Nephron progenitor cell (in vitro differentiated cells): ENCODE measurements at regions not wholly inside any gene's neighbourhood (a gene's known extent, or its start where the extent isn't known, plus 50 kb on each side); places are given as distances from the start of the nearest gene placed in this dataset.

ENCODE experiments used
- DNase-seq: peaks from one replicate; pipeline ENCODE4 v3.0.0; 2021
- H3K27ac Mint-ChIP-seq: 2 replicates; pipeline ENCODE4 v1.8.0; 2021; ENCODE audit warnings: mild to moderate bottlenecking, moderate library complexity, mixed read lengths
- H3K27me3 Mint-ChIP-seq: 2 replicates; pipeline ENCODE4 v1.8.0; 2021; ENCODE audit warnings: mild to moderate bottlenecking, low read depth, mixed read lengths; ENCODE audit not compliant: poor library complexity
- H3K36me3 Mint-ChIP-seq: 2 replicates; pipeline ENCODE4 v1.8.0; 2021; ENCODE audit warnings: low read depth, mixed read lengths
- H3K4me1 Mint-ChIP-seq: 2 replicates; pipeline ENCODE4 v1.8.0; 2021; ENCODE audit warnings: mixed read lengths
- H3K4me3 Mint-ChIP-seq: 2 replicates; pipeline ENCODE4 v1.8.0; 2021; ENCODE audit warnings: mild to moderate bottlenecking, moderate library complexity, mixed read lengths
- H3K9me3 Mint-ChIP-seq: 2 replicates; pipeline ENCODE4 v1.8.0; 2021; ENCODE audit warnings: mild to moderate bottlenecking, moderate library complexity, mixed read lengths
- TF ChIP-seq, protein P1 (sequence below): fragments of 200-600 bp; sonication (generic); IDR thresholded peaks from 2 replicates; pipeline ENCODE4 v1.5.0; 2021; ENCODE audit warnings: antibody characterized with exemption

GRCh38 chr18:6616981-6617380 lies 112.5 kb upstream of the ARHGAP28 start:
- peaks cover 47% of the 10 kb centered on the region for H3K9me3 Mint-ChIP-seq
- H3K36me3 Mint-ChIP-seq: peaks cover 15% of the 10 kb centered on the region
- TF ChIP-seq, protein P1, sequence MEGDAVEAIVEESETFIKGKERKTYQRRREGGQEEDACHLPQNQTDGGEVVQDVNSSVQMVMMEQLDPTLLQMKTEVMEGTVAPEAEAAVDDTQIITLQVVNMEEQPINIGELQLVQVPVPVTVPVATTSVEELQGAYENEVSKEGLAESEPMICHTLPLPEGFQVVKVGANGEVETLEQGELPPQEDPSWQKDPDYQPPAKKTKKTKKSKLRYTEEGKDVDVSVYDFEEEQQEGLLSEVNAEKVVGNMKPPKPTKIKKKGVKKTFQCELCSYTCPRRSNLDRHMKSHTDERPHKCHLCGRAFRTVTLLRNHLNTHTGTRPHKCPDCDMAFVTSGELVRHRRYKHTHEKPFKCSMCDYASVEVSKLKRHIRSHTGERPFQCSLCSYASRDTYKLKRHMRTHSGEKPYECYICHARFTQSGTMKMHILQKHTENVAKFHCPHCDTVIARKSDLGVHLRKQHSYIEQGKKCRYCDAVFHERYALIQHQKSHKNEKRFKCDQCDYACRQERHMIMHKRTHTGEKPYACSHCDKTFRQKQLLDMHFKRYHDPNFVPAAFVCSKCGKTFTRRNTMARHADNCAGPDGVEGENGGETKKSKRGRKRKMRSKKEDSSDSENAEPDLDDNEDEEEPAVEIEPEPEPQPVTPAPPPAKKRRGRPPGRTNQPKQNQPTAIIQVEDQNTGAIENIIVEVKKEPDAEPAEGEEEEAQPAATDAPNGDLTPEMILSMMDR: no peak
- no peak overlapping the region for H3K27ac Mint-ChIP-seq
- H3K4me3 Mint-ChIP-seq: no peak overlapping the region
- H3K27me3 Mint-ChIP-seq: peaks cover 4% of the 10 kb centered on the region
- peaks cover 17% of the 10 kb centered on the region for H3K4me1 Mint-ChIP-seq
- DNase-seq: no peak

DNA sequence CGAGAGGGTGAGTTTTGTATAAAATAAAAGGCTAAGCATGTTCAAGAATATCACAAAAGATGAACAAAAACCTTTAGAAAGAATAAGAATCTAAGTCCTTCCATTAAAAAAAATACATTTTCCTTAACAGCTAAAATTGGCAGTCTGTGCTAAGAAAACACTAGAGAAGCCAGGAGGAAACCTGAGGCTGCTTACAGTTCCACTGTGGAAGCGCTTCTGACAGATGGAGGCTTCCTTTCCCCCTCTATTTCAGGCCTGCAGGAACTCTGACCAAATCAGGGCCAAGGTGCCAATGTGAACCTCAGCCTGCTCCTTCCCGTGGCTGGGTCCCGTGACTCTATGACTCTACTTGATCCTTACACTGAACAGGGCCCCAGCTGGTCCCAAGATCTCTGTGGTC lies 108.1 kb upstream of the ARHGAP28 start:
- Mint-ChIP-seq H3K27ac (no peak overlapping the region), H3K36me3 (no peaks in the 10 kb centered on the region), H3K4me1 (peaks cover 11% of the 10 kb centered on the region), H3K9me3 (peaks cover 14% of the 10 kb centered on the region), H3K4me3 (no peak overlapping the region), H3K27me3 (no peaks in the 10 kb centered on the region)
- DNase-seq: no peak
- TF ChIP-seq, protein P1: no peak

- DNase-seq: no peak
- H3K27ac Mint-ChIP-seq: no peak overlapping the region
- no peak overlapping the region for H3K4me3 Mint-ChIP-seq
- no peaks in the 10 kb centered on the region for H3K27me3 Mint-ChIP-seq
- peaks cover 28% of the 10 kb centered on the region for H3K4me1 Mint-ChIP-seq
- peaks cover 9% of the 10 kb centered on the region for H3K9me3 Mint-ChIP-seq
- H3K36me3 Mint-ChIP-seq: no peaks in the 10 kb centered on the region
- TF ChIP-seq, protein P1: no peak
These were observed 106.2 kb upstream of the ARHGAP28 start for GRCh38 chr18:6623278-6623677.

DNA sequence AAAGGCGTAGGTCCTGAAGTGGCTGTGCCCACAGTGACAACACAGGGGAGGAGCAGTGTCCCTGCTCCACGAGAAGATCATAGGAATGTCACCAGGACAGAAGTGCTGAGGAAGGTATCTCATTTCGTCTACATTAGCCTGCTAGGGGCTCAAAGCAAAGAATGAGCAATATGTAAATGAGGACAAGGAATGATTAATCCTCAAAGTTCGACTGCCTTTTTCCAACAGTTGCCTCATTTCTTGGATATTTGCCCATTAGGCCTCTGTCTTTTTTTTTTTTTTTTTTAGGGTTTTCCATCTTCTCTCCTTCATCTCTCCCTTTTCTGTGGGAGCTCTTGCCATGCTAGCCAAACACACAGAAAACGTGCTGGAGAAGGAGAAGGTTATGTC lies 105.2 kb upstream of the ARHGAP28 start:
- Mint-ChIP-seq H3K27me3 (no peaks in the 10 kb centered on the region), H3K9me3 (no peaks in the 10 kb centered on the region), H3K36me3 (no peaks in the 10 kb centered on the region), H3K27ac (no peak overlapping the region), H3K4me3 (no peak overlapping the region), H3K4me1 (peaks cover 33% of the 10 kb centered on the region)
- TF ChIP-seq, protein P1: no peak
- DNase-seq: no peak

DNA sequence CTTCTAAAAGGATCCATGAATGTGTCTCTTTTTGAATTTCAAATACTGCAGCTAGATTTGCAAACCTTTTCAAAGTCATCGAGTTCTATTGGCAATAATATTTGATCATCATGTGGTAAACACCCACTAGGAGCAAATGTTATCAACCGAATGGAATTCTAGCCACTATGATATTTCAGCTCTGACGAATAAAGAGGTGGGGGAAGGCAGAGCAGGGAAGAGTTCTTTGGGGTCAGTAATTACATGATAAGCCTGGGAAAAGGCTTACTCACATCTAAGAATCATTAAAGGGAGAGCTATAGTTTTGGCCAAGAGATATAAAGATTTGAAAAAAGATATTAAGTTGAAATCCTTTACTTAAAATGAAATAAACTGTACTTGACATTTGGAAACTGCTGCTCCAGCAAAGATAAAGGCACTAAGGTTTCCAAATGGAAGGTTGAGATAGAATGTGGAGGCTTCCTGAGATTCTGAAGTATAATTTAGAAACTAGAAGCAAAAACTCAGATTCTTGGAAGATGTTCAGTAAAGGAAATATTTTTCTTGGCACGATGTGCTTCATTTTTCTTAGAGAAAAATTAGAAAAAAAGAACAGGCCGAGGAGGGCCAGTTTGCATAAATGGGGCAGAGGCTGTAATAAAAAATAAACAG lies 104.7 kb upstream of the ARHGAP28 start:
- H3K27ac Mint-ChIP-seq: no peak overlapping the region
- no peak for DNase-seq
- H3K9me3 Mint-ChIP-seq: no peaks in the 10 kb centered on the region
- no peaks in the 10 kb centered on the region for H3K27me3 Mint-ChIP-seq
- H3K4me1 Mint-ChIP-seq: peaks cover 33% of the 10 kb centered on the region
- TF ChIP-seq, protein P1: no peak
- no peak overlapping the region for H3K4me3 Mint-ChIP-seq
- H3K36me3 Mint-ChIP-seq: no peaks in the 10 kb centered on the region

- Mint-ChIP-seq H3K36me3 (no peaks in the 10 kb centered on the region), H3K27ac (no peak overlapping the region), H3K27me3 (no peaks in the 10 kb centered on the region), H3K4me3 (no peak overlapping the region), H3K4me1 (peaks cover 33% of the 10 kb centered on the region), H3K9me3 (no peaks in the 10 kb centered on the region)
- no peak for DNase-seq
- TF ChIP-seq, protein P1: no peak
These were observed 104.0 kb upstream of the ARHGAP28 start for GRCh38 chr18:6625481-6625880.
